HUES48 (cell line): ENCODE measurements at regions not wholly inside any gene's neighbourhood (a gene's known extent, or its start where the extent isn't known, plus 50 kb on each side); places are given as distances from the start of the nearest gene placed in this dataset.

Experiments
- H3K27ac ChIP-seq: one replicate; pipeline ENCODE4 v1.7.0; 2013; ENCODE audit warnings: low read depth, low read length, inconsistent platforms
- H3K27me3 ChIP-seq: 2 replicates; pipeline ENCODE4 v1.6.1; 2013; ENCODE audit warnings: mild to moderate bottlenecking, low read length; ENCODE audit not compliant: control insufficient read depth, insufficient read depth
- H3K36me3 ChIP-seq: 2 replicates; pipeline ENCODE4 v1.6.1; 2013; ENCODE audit warnings: low read length; ENCODE audit not compliant: control insufficient read depth, insufficient read depth
- H3K4me1 ChIP-seq: 2 replicates; pipeline ENCODE4 v1.6.1; 2013; ENCODE audit warnings: mild to moderate bottlenecking, low read length; ENCODE audit not compliant: control insufficient read depth, insufficient read depth
- H3K4me3 ChIP-seq: 2 replicates; pipeline ENCODE4 v1.5.1; 2013; ENCODE audit warnings: mild to moderate bottlenecking, low read depth, low read length
- H3K9ac ChIP-seq: 2 replicates; pipeline ENCODE4 v1.6.1; 2013; ENCODE audit warnings: mild to moderate bottlenecking, low read depth, low read length, moderate library complexity
- H3K9me3 ChIP-seq: 2 replicates; pipeline ENCODE4 v1.6.1; 2013; ENCODE audit warnings: low read length; ENCODE audit not compliant: control insufficient read depth, insufficient read depth

GRCh38 chr4:35684755-35685154 lies 559.6 kb downstream of the ARAP2 start:
- Histone ChIP-seq H3K36me3 (no peaks in the 10 kb centered on the region), H3K4me1 (no peaks in the 10 kb centered on the region), H3K9ac (no peak overlapping the region), H3K27me3 (no peaks in the 10 kb centered on the region), H3K4me3 (no peak overlapping the region), H3K9me3 (peaks cover 13% of the 10 kb centered on the region), H3K27ac (no peak overlapping the region)

GRCh38 chr4:35689870-35690269 lies 554.4 kb downstream of the ARAP2 start:
- H3K9me3 ChIP-seq: no peaks in the 10 kb centered on the region
- no peaks in the 10 kb centered on the region for H3K36me3 ChIP-seq
- no peak overlapping the region for H3K4me3 ChIP-seq
- H3K4me1 ChIP-seq: no peaks in the 10 kb centered on the region
- no peak overlapping the region for H3K9ac ChIP-seq
- H3K27me3 ChIP-seq: no peaks in the 10 kb centered on the region
- H3K27ac ChIP-seq: no peak overlapping the region

GRCh38 chr4:35690271-35690670 lies 554.0 kb downstream of the ARAP2 start:
- no peaks in the 10 kb centered on the region for H3K4me1 ChIP-seq

DNA sequence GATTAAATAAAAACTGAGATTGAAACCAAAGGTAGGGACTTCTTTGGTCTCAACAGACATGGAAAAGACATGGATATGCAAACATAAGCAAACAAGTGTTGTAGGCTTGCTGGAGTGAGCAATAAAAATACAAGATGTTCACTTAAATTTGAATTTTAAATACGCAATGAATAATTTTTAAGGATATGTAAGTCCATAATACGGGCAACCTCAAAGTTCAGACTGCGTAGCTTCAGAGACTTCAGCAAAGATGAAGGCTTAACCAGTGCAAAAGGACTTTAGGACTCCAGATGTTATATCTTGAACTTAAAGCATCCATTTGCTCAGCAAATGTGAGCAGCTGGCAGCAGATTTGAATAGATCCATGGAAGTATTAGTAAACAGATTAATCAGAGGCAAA lies 549.3 kb downstream of the ARAP2 start:
- H3K27ac ChIP-seq: no peak overlapping the region
- no peak overlapping the region for H3K9ac ChIP-seq
- H3K27me3 ChIP-seq: no peaks in the 10 kb centered on the region
- no peaks in the 10 kb centered on the region for H3K9me3 ChIP-seq
- H3K36me3 ChIP-seq: no peaks in the 10 kb centered on the region
- H3K4me3 ChIP-seq: no peak overlapping the region
- H3K4me1 ChIP-seq: no peaks in the 10 kb centered on the region

More at GRCh38 chr4:35690271-35690670, 554.0 kb downstream of the ARAP2 start:
- Histone ChIP-seq H3K27me3 (no peaks in the 10 kb centered on the region), H3K9me3 (no peaks in the 10 kb centered on the region), H3K36me3 (no peaks in the 10 kb centered on the region), H3K4me3 (no peak overlapping the region), H3K27ac (no peak overlapping the region), H3K9ac (no peak overlapping the region)

- Histone ChIP-seq H3K27me3 (no peaks in the 10 kb centered on the region), H3K4me3 (no peak overlapping the region), H3K9me3 (no peaks in the 10 kb centered on the region), H3K4me1 (no peaks in the 10 kb centered on the region), H3K9ac (no peak overlapping the region), H3K36me3 (no peaks in the 10 kb centered on the region), H3K27ac (no peak overlapping the region)
Observed at GRCh38 chr4:35695421-35695820, 548.9 kb downstream of the ARAP2 start.

DNA sequence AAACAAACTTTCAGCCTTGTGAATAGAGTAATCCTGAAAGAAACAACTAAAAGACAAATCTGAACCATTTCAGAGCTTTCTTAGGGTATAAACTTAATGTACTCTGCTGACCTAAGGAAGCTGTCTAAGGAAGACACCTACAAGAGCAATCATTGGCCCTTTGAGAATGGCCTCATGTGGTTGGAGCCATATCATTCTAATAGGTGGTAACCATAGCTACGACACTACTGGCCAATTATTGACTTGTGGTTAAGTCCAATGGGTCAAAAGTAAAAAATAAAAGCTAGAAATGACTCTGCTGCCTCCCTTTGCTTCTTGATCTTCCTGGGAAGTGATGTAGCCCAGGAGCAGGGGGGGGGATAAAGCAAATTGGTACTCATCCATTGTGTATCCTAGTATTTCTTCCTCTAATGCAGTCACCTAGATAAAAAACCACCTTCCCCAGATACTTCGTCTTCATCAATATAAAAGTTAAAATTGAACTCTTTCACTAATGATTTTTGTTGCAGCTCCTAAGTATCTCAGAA lies 547.0 kb downstream of the ARAP2 start:
- Histone ChIP-seq H3K27me3 (no peaks in the 10 kb centered on the region), H3K27ac (no peak overlapping the region), H3K9me3 (no peaks in the 10 kb centered on the region), H3K9ac (no peak overlapping the region), H3K4me1 (no peaks in the 10 kb centered on the region), H3K36me3 (no peaks in the 10 kb centered on the region), H3K4me3 (no peak overlapping the region)

GRCh38 chr4:35700663-35701062 lies 543.7 kb downstream of the ARAP2 start:
- no peak overlapping the region for H3K27ac ChIP-seq
- H3K4me1 ChIP-seq: no peaks in the 10 kb centered on the region
- H3K9ac ChIP-seq: no peak overlapping the region
- H3K36me3 ChIP-seq: no peaks in the 10 kb centered on the region
- no peak overlapping the region for H3K4me3 ChIP-seq
- no peaks in the 10 kb centered on the region for H3K27me3 ChIP-seq
- no peaks in the 10 kb centered on the region for H3K9me3 ChIP-seq

DNA sequence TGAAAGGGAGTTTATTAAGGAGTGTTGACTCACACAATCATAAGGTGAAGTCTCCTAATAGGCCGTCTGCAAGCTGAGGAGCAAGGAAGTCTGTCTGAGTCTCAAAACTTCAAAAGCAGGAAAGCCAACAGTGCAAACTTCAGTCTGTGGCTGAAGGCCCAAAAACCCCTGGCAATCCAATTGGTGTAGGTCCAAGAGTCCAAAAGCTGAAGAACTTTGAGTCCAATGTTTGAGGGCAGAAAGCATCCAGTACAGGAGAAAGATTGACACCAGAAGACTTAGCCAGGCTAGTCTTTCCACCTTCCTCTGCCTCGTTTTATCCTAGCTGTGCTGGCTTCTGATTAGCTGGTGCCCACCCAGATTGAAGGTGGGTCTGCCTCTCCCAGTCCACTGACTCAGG lies 535.2 kb downstream of the ARAP2 start:
- Histone ChIP-seq H3K4me1 (no peaks in the 10 kb centered on the region), H3K9ac (no peak overlapping the region), H3K4me3 (no peak overlapping the region), H3K9me3 (peaks cover 13% of the 10 kb centered on the region; the same call in 1 of the 2 replicates), H3K27me3 (no peaks in the 10 kb centered on the region), H3K27ac (no peak overlapping the region), H3K36me3 (no peaks in the 10 kb centered on the region)

DNA sequence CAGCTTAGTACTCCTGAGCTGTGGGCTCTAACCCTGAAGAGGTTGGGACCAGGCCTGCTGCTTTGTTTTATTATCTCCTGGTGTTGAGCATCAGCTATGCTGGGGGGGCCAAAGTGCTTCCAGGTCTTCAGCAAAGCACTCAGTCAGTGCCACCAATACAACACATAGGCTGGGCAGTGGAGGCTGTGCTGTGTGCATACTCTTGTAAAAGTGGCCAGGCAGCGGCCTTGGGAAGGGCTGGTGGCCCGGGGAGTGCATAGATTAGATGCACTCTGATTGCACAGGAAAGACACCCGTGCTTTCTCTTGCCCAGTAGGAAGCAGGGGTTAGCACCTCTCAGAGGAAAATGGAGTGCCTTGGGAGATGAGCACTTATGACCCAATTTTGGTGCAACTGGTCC lies 534.0 kb downstream of the ARAP2 start:
- no peak overlapping the region for H3K27ac ChIP-seq
- no peaks in the 10 kb centered on the region for H3K36me3 ChIP-seq
- no peak overlapping the region for H3K9ac ChIP-seq
- H3K27me3 ChIP-seq: no peaks in the 10 kb centered on the region
- no peaks in the 10 kb centered on the region for H3K4me1 ChIP-seq
- no peak overlapping the region for H3K4me3 ChIP-seq
- H3K9me3 ChIP-seq: peaks cover 13% of the 10 kb centered on the region; the same call in 1 of the 2 replicates

- Histone ChIP-seq H3K4me1 (no peaks in the 10 kb centered on the region), H3K36me3 (no peaks in the 10 kb centered on the region), H3K9ac (no peak overlapping the region), H3K27ac (no peak overlapping the region), H3K27me3 (no peaks in the 10 kb centered on the region), H3K4me3 (no peak overlapping the region), H3K9me3 (peaks cover 13% of the 10 kb centered on the region; the same call in 1 of the 2 replicates)
Observed at GRCh38 chr4:35711127-35711526, 533.2 kb downstream of the ARAP2 start.

DNA sequence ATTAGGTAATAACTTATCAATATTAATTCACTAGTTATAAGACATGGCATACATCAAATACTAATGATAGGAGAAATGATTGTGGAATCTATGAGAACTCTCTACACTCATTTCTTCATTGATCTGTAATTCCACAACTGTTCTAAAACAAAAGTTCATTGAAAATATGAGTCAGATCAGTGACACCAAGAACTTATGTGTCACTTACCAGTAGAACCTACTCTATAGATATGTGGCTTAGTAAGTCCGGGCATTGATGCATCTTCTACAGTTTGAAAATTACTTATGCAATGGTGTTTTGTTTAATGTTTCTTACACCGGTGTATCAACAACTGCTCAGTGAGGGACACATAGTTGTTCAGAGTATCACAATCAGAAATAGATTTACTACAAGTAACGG lies 520.3 kb downstream of the ARAP2 start:
- H3K27ac ChIP-seq: no peak overlapping the region
- H3K9me3 ChIP-seq: no peaks in the 10 kb centered on the region
- H3K4me3 ChIP-seq: no peak overlapping the region
- no peak overlapping the region for H3K9ac ChIP-seq
- no peaks in the 10 kb centered on the region for H3K27me3 ChIP-seq
- no peaks in the 10 kb centered on the region for H3K4me1 ChIP-seq
- no peaks in the 10 kb centered on the region for H3K36me3 ChIP-seq

DNA sequence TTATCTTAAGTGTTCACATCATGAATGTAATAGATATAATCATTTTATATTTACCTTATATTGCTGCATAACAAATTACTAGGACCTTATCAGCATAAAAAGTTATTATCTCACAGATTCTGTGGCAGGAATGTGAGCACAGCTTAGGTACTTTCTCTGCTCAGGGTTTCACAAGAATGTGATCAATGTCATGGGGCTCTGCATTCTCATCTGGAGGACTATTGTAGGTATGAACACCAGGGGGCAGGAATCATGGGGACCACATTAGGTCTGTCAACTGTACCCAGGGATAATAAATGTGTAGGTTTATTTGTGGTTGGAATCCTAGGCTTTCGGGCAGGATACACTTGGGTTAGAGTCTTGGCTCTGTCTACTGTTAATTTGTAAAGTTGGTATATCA lies 519.2 kb downstream of the ARAP2 start:
- Histone ChIP-seq H3K9me3 (no peaks in the 10 kb centered on the region), H3K9ac (no peak overlapping the region), H3K27me3 (no peaks in the 10 kb centered on the region), H3K4me1 (no peaks in the 10 kb centered on the region), H3K36me3 (no peaks in the 10 kb centered on the region), H3K4me3 (no peak overlapping the region), H3K27ac (no peak overlapping the region)
